Heart left ventricle (tissue), 13 donors: ENCODE measurements at regions not wholly inside any gene's neighbourhood (a gene's known extent, or its start where the extent isn't known, plus 50 kb on each side); places are given as distances from the start of the nearest gene placed in this dataset.

Experiments used
- CTCF ChIP-seq, 12 donors: fragments of 200-600 bp; sonication (generic) in 4 of 12; IDR thresholded peaks; one replicate each; pipeline versions ENCODE4 v1.5.0 to v1.8.0; 2018 to 2022; ENCODE audit warnings: antibody characterized with exemption in 12 of 12, mild to moderate bottlenecking in 5 of 12
- POLR2A ChIP-seq, 2 donors: fragments of 450-650 bp; IDR thresholded peaks; one replicate each; pipeline ENCODE4 v1.6.1; 2017; ENCODE audit warnings: antibody characterized with exemption in 2 of 2, mild to moderate bottlenecking in 2 of 2, moderate library complexity in 2 of 2
- donor health status: ischemic (EF 13 %, LVEDD 7.1; RV severe dilation, severe dysfunction).
- donor health status: DM: no; HTN: yes; CAD: no.
- donor health status: DM: no; HTN: no; CAD: no.
- donor health status: ischemic (EF 25% LVEDD 6.9; RV normal size, moderate dysfunction).
- donor health status: ischemic (EF 25% LVEDD 5.7; RV mildly dilated, moderate dysfunction).
- donor health status: ischemic (EF 35%, LVEDD 5.7; RV mildly dilated, moderate dysfunction).
- donor health status: nonischemic (EF 11% LVEDD 7.7; RV severe dilation, severe dysfunction).
- donor health status: DM: yes; HTN: yes; CAD: no.
- donor health status: PGD.
- donor health status: ischemic (EF 29% LVEDD 5.4; RV normal size, mild dysfunction).
- donor health status: nonischemic (EF 23%, LVEDD 6.1; RV moderate dilation, normal function).

GRCh38 chr1:189627427-189627826, 850.2 kb downstream of the BRINP3 start:
- no peak for TF ChIP-seq CTCF (IDR thresholded peaks at IDR 0.05)
- TF ChIP-seq POLR2A (IDR thresholded peaks at IDR 0.05), result no peak
